Karpas-422 (cell line): ENCODE measurements at regions not wholly inside any gene's neighbourhood (a gene's known extent, or its start where the extent isn't known, plus 50 kb on each side); places are given as distances from the start of the nearest gene placed in this dataset.

Experiments
- DNase-seq: peaks from one replicate; pipeline ENCODE4 v3.0.0-alpha.2; 2015
- H2AFZ ChIP-seq: fragments of 200-600 bp; sonication (generic); 2 replicates; pipeline ENCODE4 v1.6.1; 2014; ENCODE audit warnings: antibody characterized with exemption, low read length, mixed read lengths
- H3K27ac ChIP-seq: fragments of 200-600 bp; sonication (generic); 2 replicates; pipeline ENCODE4 v1.5.1; 2014; ENCODE audit warnings: mild to moderate bottlenecking, low read length, moderate library complexity
- H3K27me3 ChIP-seq: fragments of 200-600 bp; sonication (generic); 2 replicates; pipeline ENCODE4 v1.6.1; 2014; ENCODE audit warnings: low read length, mixed read lengths
- H3K36me3 ChIP-seq: fragments of 200-600 bp; sonication (generic); 2 replicates; pipeline ENCODE4 v1.6.1; 2014; ENCODE audit warnings: low read length, mixed read lengths; ENCODE audit not compliant: insufficient read depth
- H3K4me1 ChIP-seq: fragments of 200-600 bp; sonication (generic); 2 replicates; pipeline ENCODE4 v1.6.1; 2014; ENCODE audit warnings: mild to moderate bottlenecking, low read length, mixed read lengths
- H3K4me2 ChIP-seq: fragments of 200-600 bp; sonication (generic); 2 replicates; pipeline ENCODE4 v1.6.1; 2014; ENCODE audit warnings: low read length, low read depth, mild to moderate bottlenecking; ENCODE audit not compliant: poor library complexity, severe bottlenecking
- H3K4me3 ChIP-seq: fragments of 200-600 bp; sonication (generic); 2 replicates; pipeline ENCODE4 v1.5.1; 2014; ENCODE audit warnings: mild to moderate bottlenecking, antibody characterized with exemption, low read length, mixed read lengths
- H3K79me2 ChIP-seq: fragments of 200-600 bp; sonication (generic); 2 replicates; pipeline ENCODE4 v1.6.1; 2014; ENCODE audit warnings: mild to moderate bottlenecking, low read length, mixed read lengths
- H3K9ac ChIP-seq: fragments of 200-600 bp; sonication (generic); 2 replicates; pipeline ENCODE4 v1.6.0; 2014; ENCODE audit warnings: low read length
- H3K9me2 ChIP-seq: fragments of 200-600 bp; sonication (generic), shearing (Covaris generic); replicated peaks from 2 replicates; pipeline ENCODE4 v1.6.0; 2014; ENCODE audit warnings: mild to moderate bottlenecking, low read length, moderate library complexity; ENCODE audit not compliant: insufficient read depth
- H3K9me3 ChIP-seq: fragments of 300-700, 200-600 bp; sonication (generic); 2 replicates; pipeline ENCODE4 v1.6.1; 2014; ENCODE audit warnings: low read length, mixed read lengths
- H4K20me1 ChIP-seq: fragments of 200-600 bp; sonication (generic); 2 replicates; pipeline ENCODE4 v1.6.1; 2014; ENCODE audit warnings: mild to moderate bottlenecking, antibody characterized with exemption, low read length, low read depth; ENCODE audit not compliant: insufficient read depth

- Histone ChIP-seq H3K9me2 (no peaks in the 10 kb centered on the region), H2AFZ (no peak overlapping the region), H3K27me3 (0 out of 2 replicates have a peak, but pooled peaks cover 3% of the 10 kb centered on the region), H3K4me3 (no peak overlapping the region), H4K20me1 (no peaks in the 10 kb centered on the region), H3K36me3 (no peaks in the 10 kb centered on the region), H3K4me1 (no peaks in the 10 kb centered on the region), H3K9me3 (no peaks in the 10 kb centered on the region), H3K27ac (no peak overlapping the region), H3K9ac (no peak overlapping the region), H3K79me2 (no peaks in the 10 kb centered on the region), H3K4me2 (no peak overlapping the region)
- DNase-seq, result no peak
Measured at GRCh38 chr9:3043369-3043768, 199.5 kb upstream of the PUM3 start.

- H3K9ac ChIP-seq, result no peak overlapping the region
- H3K9me3 ChIP-seq, result no peaks in the 10 kb centered on the region
- H3K27me3 ChIP-seq, result 0 out of 2 replicates have a peak, but pooled peaks cover 3% of the 10 kb centered on the region
- H3K79me2 ChIP-seq, result no peaks in the 10 kb centered on the region
- no peak overlapping the region for H2AFZ ChIP-seq
- no peaks in the 10 kb centered on the region for H4K20me1 ChIP-seq
- H3K9me2 ChIP-seq, result no peaks in the 10 kb centered on the region
- no peak overlapping the region for H3K4me3 ChIP-seq
- no peak for DNase-seq
- H3K4me1 ChIP-seq, result no peaks in the 10 kb centered on the region
- no peak overlapping the region for H3K27ac ChIP-seq
- no peak overlapping the region for H3K4me2 ChIP-seq
- H3K36me3 ChIP-seq, result no peaks in the 10 kb centered on the region
Measured at GRCh38 chr9:3040761-3041160, 196.9 kb upstream of the PUM3 start.

GRCh38 chr9:3036333-3036700, 192.4 kb upstream of the PUM3 start:
- Histone ChIP-seq H3K36me3 (no peaks in the 10 kb centered on the region), H3K9me3 (no peaks in the 10 kb centered on the region), H3K4me3 (no peak overlapping the region), H3K79me2 (no peaks in the 10 kb centered on the region), H3K9me2 (no peaks in the 10 kb centered on the region), H3K27ac (no peak overlapping the region), H3K4me2 (no peak overlapping the region), H2AFZ (no peak overlapping the region), H3K9ac (no peak overlapping the region), H3K4me1 (no peaks in the 10 kb centered on the region), H4K20me1 (no peaks in the 10 kb centered on the region), H3K27me3 (0 out of 2 replicates have a peak, but pooled peaks cover 3% of the 10 kb centered on the region)
- DNase-seq, result no peak

- Histone ChIP-seq H4K20me1 (no peaks in the 10 kb centered on the region), H3K36me3 (no peaks in the 10 kb centered on the region), H3K9me3 (no peaks in the 10 kb centered on the region), H2AFZ (no peak overlapping the region), H3K27me3 (no peaks in the 10 kb centered on the region), H3K4me1 (no peaks in the 10 kb centered on the region), H3K9me2 (no peaks in the 10 kb centered on the region), H3K4me2 (no peak overlapping the region), H3K27ac (no peak overlapping the region), H3K9ac (no peak overlapping the region), H3K79me2 (no peaks in the 10 kb centered on the region), H3K4me3 (no peak overlapping the region)
- DNase-seq, result no peak
Measured at GRCh38 chr9:3035579-3036332, 191.9 kb upstream of the PUM3 start.

GRCh38 chr9:3032898-3033297, 189.0 kb upstream of the PUM3 start:
- no peaks in the 10 kb centered on the region for H3K9me3 ChIP-seq
- no peaks in the 10 kb centered on the region for H3K27me3 ChIP-seq
- H3K9ac ChIP-seq, result no peak overlapping the region
- no peaks in the 10 kb centered on the region for H3K79me2 ChIP-seq
- H4K20me1 ChIP-seq, result no peaks in the 10 kb centered on the region
- no peak overlapping the region for H3K4me2 ChIP-seq
- DNase-seq, result no peak
- H3K27ac ChIP-seq, result no peak overlapping the region
- no peaks in the 10 kb centered on the region for H3K9me2 ChIP-seq
- H3K4me1 ChIP-seq, result no peaks in the 10 kb centered on the region
- H3K4me3 ChIP-seq, result no peak overlapping the region
- H2AFZ ChIP-seq, result no peak overlapping the region
- no peaks in the 10 kb centered on the region for H3K36me3 ChIP-seq

GRCh38 chr9:3028535-3028934, 184.6 kb upstream of the PUM3 start:
- H2AFZ ChIP-seq, result no peak overlapping the region
- H3K79me2 ChIP-seq, result no peaks in the 10 kb centered on the region
- no peak overlapping the region for H3K4me2 ChIP-seq
- no peak overlapping the region for H3K27ac ChIP-seq
- no peaks in the 10 kb centered on the region for H3K27me3 ChIP-seq
- H3K36me3 ChIP-seq, result no peaks in the 10 kb centered on the region
- no peaks in the 10 kb centered on the region for H4K20me1 ChIP-seq
- DNase-seq, result no peak
- H3K9me2 ChIP-seq, result no peaks in the 10 kb centered on the region
- H3K9ac ChIP-seq, result no peak overlapping the region
- H3K4me1 ChIP-seq, result no peaks in the 10 kb centered on the region
- H3K4me3 ChIP-seq, result no peak overlapping the region
- no peaks in the 10 kb centered on the region for H3K9me3 ChIP-seq

- no peak overlapping the region for H3K9ac ChIP-seq
- no peaks in the 10 kb centered on the region for H3K79me2 ChIP-seq
- H3K27me3 ChIP-seq, result no peaks in the 10 kb centered on the region
- no peak overlapping the region for H3K4me3 ChIP-seq
- H3K4me2 ChIP-seq, result no peak overlapping the region
- H3K9me2 ChIP-seq, result no peaks in the 10 kb centered on the region
- no peaks in the 10 kb centered on the region for H4K20me1 ChIP-seq
- no peaks in the 10 kb centered on the region for H3K9me3 ChIP-seq
- H3K4me1 ChIP-seq, result no peaks in the 10 kb centered on the region
- H2AFZ ChIP-seq, result no peak overlapping the region
- H3K36me3 ChIP-seq, result no peaks in the 10 kb centered on the region
- no peak overlapping the region for H3K27ac ChIP-seq
- DNase-seq, result no peak
Measured at GRCh38 chr9:3027210-3027609, 183.3 kb upstream of the PUM3 start.

- no peak for DNase-seq
- no peaks in the 10 kb centered on the region for H4K20me1 ChIP-seq
- H3K4me3 ChIP-seq, result no peak overlapping the region
- no peaks in the 10 kb centered on the region for H3K79me2 ChIP-seq
- no peaks in the 10 kb centered on the region for H3K36me3 ChIP-seq
- H3K27me3 ChIP-seq, result no peaks in the 10 kb centered on the region
- H3K4me1 ChIP-seq, result no peaks in the 10 kb centered on the region
- no peak overlapping the region for H3K27ac ChIP-seq
- no peak overlapping the region for H2AFZ ChIP-seq
- H3K4me2 ChIP-seq, result no peak overlapping the region
- no peaks in the 10 kb centered on the region for H3K9me3 ChIP-seq
- H3K9me2 ChIP-seq, result no peaks in the 10 kb centered on the region
- no peak overlapping the region for H3K9ac ChIP-seq
Measured at GRCh38 chr9:3023449-3023848, 179.6 kb upstream of the PUM3 start.
